C4-2B (cell line): ENCODE measurements at regions not wholly inside any gene's neighbourhood (a gene's known extent, or its start where the extent isn't known, plus 50 kb on each side); places are given as distances from the start of the nearest gene placed in this dataset.
A peak's percentile ranks its signal among the peaks of the same experiment; 100 is the strongest.
"Not testable (repeated sequence)": the region's sequence is repeated elsewhere in the genome, so short reads cannot be mapped to it uniquely, and the experiment has no call there.

Experiments used
- H3K27ac ChIP-seq: fragments of 450-650 bp; 2 replicates; pipeline ENCODE4 v1.5.1; 2017
- CTCF ChIP-seq: fragments of 450-650 bp; conservative IDR thresholded peaks from 2 replicates; pipeline ENCODE4 v1.5.1; 2017; ENCODE audit warnings: mild to moderate bottlenecking
- ZFX ChIP-seq: fragments of 450-650 bp; IDR thresholded peaks from 2 replicates; pipeline ENCODE4 v1.6.1; 2017

GRCh38 chr17:64739316-64740058 lies 77.4 kb upstream of the SMURF2 start:
- no peak for TF ChIP-seq CTCF
- TF ChIP-seq ZFX: no peak
- no peak overlapping the region for H3K27ac ChIP-seq

- no peak overlapping the region for H3K27ac ChIP-seq
- TF ChIP-seq CTCF: peak; percentile 86
- no peak for TF ChIP-seq ZFX
Observed at GRCh38 chr17:64736804-64737492, 74.8 kb upstream of the SMURF2 start.

- TF ChIP-seq CTCF (no peak), ZFX (no peak)
- no peak overlapping the region for H3K27ac ChIP-seq
Observed at GRCh38 chr17:64732336-64733006, 70.4 kb upstream of the SMURF2 start.

GRCh38 chr17:64730023-64730422 lies 67.9 kb upstream of the SMURF2 start:
- not testable (repeated sequence) for H3K27ac ChIP-seq

- TF ChIP-seq CTCF: no peak
- H3K27ac ChIP-seq: no peak overlapping the region
Observed at GRCh38 chr17:64729201-64729600, 67.1 kb upstream of the SMURF2 start.

GRCh38 chr17:64728041-64728695 lies 66.1 kb upstream of the SMURF2 start:
- H3K27ac ChIP-seq: no peak overlapping the region
- TF ChIP-seq ZFX: no peak
- no peak for TF ChIP-seq CTCF

- not testable (repeated sequence) for H3K27ac ChIP-seq
Observed at GRCh38 chr17:64726025-64726424, 63.9 kb upstream of the SMURF2 start.

- not testable (repeated sequence) for H3K27ac ChIP-seq
Observed at GRCh38 chr17:64724246-64724645, 62.1 kb upstream of the SMURF2 start.
